Peyer's patch (tissue), 4 donors: ENCODE measurements at regions not wholly inside any gene's neighbourhood (a gene's known extent, or its start where the extent isn't known, plus 50 kb on each side); places are given as distances from the start of the nearest gene placed in this dataset.

ENCODE experiments used
- DNase-seq, 3 donors: peaks; one replicate each; pipeline ENCODE4 v3.0.0-alpha.2; 2017 to 2019
- H3K27ac ChIP-seq, 4 donors: fragments of 200-600 bp; sonication (generic); one replicate each; pipeline ENCODE4 v1.5.1; 2016 to 2019
- H3K27me3 ChIP-seq, 2 donors: fragments of 200-600 bp; sonication (generic); one replicate each; pipeline ENCODE4 v1.5.1; 2019
- H3K36me3 ChIP-seq, 3 donors: fragments of 200-600 bp; sonication (generic); one replicate each; pipeline ENCODE4 v1.5.1; 2016 to 2019
- H3K4me1 ChIP-seq, 4 donors: fragments of 200-600 bp; sonication (generic); one replicate each; pipeline ENCODE4 v1.5.1; 2016 to 2019
- H3K4me3 ChIP-seq, 4 donors: fragments of 200-600 bp; sonication (generic); 1 replicate in 3 of 4; 2 replicates in 1 of 4; pipeline ENCODE4 v1.5.1; 2016 to 2019; ENCODE audit warnings: mild to moderate bottlenecking in 1 of 4
- H3K9me3 ChIP-seq, 4 donors: fragments of 200-600 bp; sonication (generic); one replicate each; pipeline ENCODE4 v1.5.1; 2016 to 2019; ENCODE audit warnings: mild to moderate bottlenecking in 1 of 4
- CTCF ChIP-seq, 6 experiments: fragments of 450-650 bp in 4 of 6; fragments of 200-600 bp in 2 of 6; sonication (generic) in 1 of 6; IDR thresholded peaks; one replicate each; pipeline ENCODE4 v1.5.1; 2017 to 2019; ENCODE audit warnings: antibody characterized with exemption in 6 of 6, mild to moderate bottlenecking in 3 of 6, moderate library complexity in 1 of 6
- POLR2A ChIP-seq, 2 donors: fragments of 450-650 bp; IDR thresholded peaks; one replicate each; pipeline ENCODE4 v1.5.1; 2017; ENCODE audit warnings: antibody characterized with exemption in 2 of 2, mild to moderate bottlenecking in 2 of 2, moderate library complexity in 2 of 2

- Histone ChIP-seq H3K4me1 (no peaks in the 10 kb centered on the region), H3K4me3 (no peak overlapping the region), H3K9me3 (no peaks in the 10 kb centered on the region), H3K27me3 (no peaks in the 10 kb centered on the region), H3K36me3 (no peaks in the 10 kb centered on the region), H3K27ac (no peak overlapping the region)
- no peak for DNase-seq
- TF ChIP-seq POLR2A (IDR thresholded peaks at IDR 0.05) (no peak), CTCF (IDR thresholded peaks at IDR 0.05) (no peak)
Observed at GRCh38 chr18:29057703-29058102, 880.8 kb upstream of the CDH2 start.

- Histone ChIP-seq H3K4me3 (no peak overlapping the region), H3K36me3 (no peaks in the 10 kb centered on the region), H3K4me1 (no peaks in the 10 kb centered on the region), H3K9me3 (no peaks in the 10 kb centered on the region), H3K27ac (no peak overlapping the region), H3K27me3 (no peaks in the 10 kb centered on the region)
- DNase-seq, result no peak
- TF ChIP-seq POLR2A (IDR thresholded peaks at IDR 0.05) (no peak), CTCF (IDR thresholded peaks at IDR 0.05) (no peak)
Observed at GRCh38 chr18:29056800-29057199, 879.9 kb upstream of the CDH2 start.

GRCh38 chr18:29041976-29042375, 865.0 kb upstream of the CDH2 start:
- Histone ChIP-seq H3K4me1 (no peaks in the 10 kb centered on the region), H3K36me3 (no peaks in the 10 kb centered on the region), H3K27ac (no peak overlapping the region), H3K4me3 (no peak overlapping the region), H3K27me3 (no peaks in the 10 kb centered on the region), H3K9me3 (no peaks in the 10 kb centered on the region)
- DNase-seq, result no peak
- no peak for TF ChIP-seq POLR2A (IDR thresholded peaks at IDR 0.05)
- TF ChIP-seq CTCF (IDR thresholded peaks at IDR 0.05), result no peak

- H3K36me3 ChIP-seq, result no peaks in the 10 kb centered on the region
- no peaks in the 10 kb centered on the region for H3K9me3 ChIP-seq
- H3K4me3 ChIP-seq, result no peak overlapping the region
- H3K27me3 ChIP-seq, result no peaks in the 10 kb centered on the region
- DNase-seq, result no peak
- TF ChIP-seq CTCF (IDR thresholded peaks at IDR 0.05) (no peak), POLR2A (IDR thresholded peaks at IDR 0.05) (no peak)
- no peaks in the 10 kb centered on the region for H3K4me1 ChIP-seq
- H3K27ac ChIP-seq, result no peak overlapping the region
Observed at GRCh38 chr18:29034113-29034856, 857.4 kb upstream of the CDH2 start.

GRCh38 chr18:29028560-29028959, 851.6 kb upstream of the CDH2 start:
- TF ChIP-seq CTCF (IDR thresholded peaks at IDR 0.05), result no peak
- TF ChIP-seq POLR2A (IDR thresholded peaks at IDR 0.05), result no peak
- Histone ChIP-seq H3K27ac (no peak overlapping the region), H3K4me1 (no peaks in the 10 kb centered on the region), H3K36me3 (no peaks in the 10 kb centered on the region), H3K9me3 (no peaks in the 10 kb centered on the region), H3K4me3 (no peak overlapping the region), H3K27me3 (no peaks in the 10 kb centered on the region)
- no peak for DNase-seq

GRCh38 chr18:29018976-29019375, 842.0 kb upstream of the CDH2 start:
- no peaks in the 10 kb centered on the region for H3K36me3 ChIP-seq
- no peak overlapping the region for H3K4me3 ChIP-seq
- no peak for TF ChIP-seq POLR2A (IDR thresholded peaks at IDR 0.05)
- TF ChIP-seq CTCF (IDR thresholded peaks at IDR 0.05), result no peak
- DNase-seq, result no peak
- H3K4me1 ChIP-seq, result no peaks in the 10 kb centered on the region
- H3K27me3 ChIP-seq, result no peaks in the 10 kb centered on the region
- H3K27ac ChIP-seq, result no peak overlapping the region
- no peaks in the 10 kb centered on the region for H3K9me3 ChIP-seq
